ENCODE measurements at regions not wholly inside any gene's neighbourhood (a gene's known extent, or its start where the extent isn't known, plus 50 kb on each side); places are given as distances from the start of the nearest gene placed in this dataset.

DNA sequence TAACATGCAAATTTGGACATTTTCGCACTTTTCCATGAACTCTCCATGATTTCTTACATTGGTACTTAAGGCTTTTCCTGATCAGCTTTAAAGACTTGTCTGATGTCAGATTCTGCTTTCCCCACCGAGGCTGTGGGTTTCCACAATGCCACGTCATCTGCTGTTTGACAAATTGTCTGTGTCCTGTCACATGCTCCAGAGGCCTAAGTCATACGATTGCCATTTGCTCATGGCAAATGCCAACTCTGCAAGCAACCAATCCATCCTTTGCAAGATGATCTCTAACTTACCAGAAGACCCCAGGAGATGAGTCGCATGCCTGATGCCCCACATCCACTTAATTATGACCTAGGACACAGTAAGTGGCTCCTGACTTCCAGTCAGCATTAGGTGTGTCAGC lies 556.5 kb downstream of the BMP2 start:
- TF ChIP-seq, protein P1, sequence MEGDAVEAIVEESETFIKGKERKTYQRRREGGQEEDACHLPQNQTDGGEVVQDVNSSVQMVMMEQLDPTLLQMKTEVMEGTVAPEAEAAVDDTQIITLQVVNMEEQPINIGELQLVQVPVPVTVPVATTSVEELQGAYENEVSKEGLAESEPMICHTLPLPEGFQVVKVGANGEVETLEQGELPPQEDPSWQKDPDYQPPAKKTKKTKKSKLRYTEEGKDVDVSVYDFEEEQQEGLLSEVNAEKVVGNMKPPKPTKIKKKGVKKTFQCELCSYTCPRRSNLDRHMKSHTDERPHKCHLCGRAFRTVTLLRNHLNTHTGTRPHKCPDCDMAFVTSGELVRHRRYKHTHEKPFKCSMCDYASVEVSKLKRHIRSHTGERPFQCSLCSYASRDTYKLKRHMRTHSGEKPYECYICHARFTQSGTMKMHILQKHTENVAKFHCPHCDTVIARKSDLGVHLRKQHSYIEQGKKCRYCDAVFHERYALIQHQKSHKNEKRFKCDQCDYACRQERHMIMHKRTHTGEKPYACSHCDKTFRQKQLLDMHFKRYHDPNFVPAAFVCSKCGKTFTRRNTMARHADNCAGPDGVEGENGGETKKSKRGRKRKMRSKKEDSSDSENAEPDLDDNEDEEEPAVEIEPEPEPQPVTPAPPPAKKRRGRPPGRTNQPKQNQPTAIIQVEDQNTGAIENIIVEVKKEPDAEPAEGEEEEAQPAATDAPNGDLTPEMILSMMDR (IDR thresholded peaks at IDR 0.05) = no peak
- TF ChIP-seq POLR2A (IDR thresholded peaks at IDR 0.05) = no peak

Data from tibial nerve (tissue), 3 donors.